HL-60 (cell line): ENCODE measurements at regions not wholly inside any gene's neighbourhood (a gene's known extent, or its start where the extent isn't known, plus 50 kb on each side); places are given as distances from the start of the nearest gene placed in this dataset.

Experiments used
- CTCF ChIP-seq: IDR thresholded peaks from one replicate; pipeline ENCODE4 v1.5.1; 2011; ENCODE audit warnings: low read length, control low read depth, inconsistent platforms; ENCODE audit not compliant: insufficient read depth
- GABPA ChIP-seq: IDR thresholded peaks from 2 replicates; pipeline ENCODE4 v1.6.1; 2012; ENCODE audit warnings: low read depth
- POLR2AphosphoS5 ChIP-seq: IDR thresholded peaks from 2 replicates; pipeline ENCODE4 v1.6.1; 2012; ENCODE audit warnings: low read depth
- REST ChIP-seq: IDR thresholded peaks from 2 replicates; pipeline ENCODE4 v1.6.1; 2012; ENCODE audit warnings: low read depth; ENCODE audit not compliant: insufficient replicate concordance

- TF ChIP-seq POLR2AphosphoS5 (no peak), CTCF (no peak), REST (no peak), GABPA (no peak)
These were observed 285.1 kb downstream of the CHL1 start for GRCh38 chr3:481680-482079.
